K562 (cell line): ENCODE measurements at regions not wholly inside any gene's neighbourhood (a gene's known extent, or its start where the extent isn't known, plus 50 kb on each side); places are given as distances from the start of the nearest gene placed in this dataset.
A peak's percentile ranks its signal among the peaks of the same experiment; 100 is the strongest.

Experiments used
- ARID2 ChIP-seq: fragments of 450-650 bp; IDR thresholded peaks from 2 replicates; pipeline ENCODE4 v1.6.1; 2017; ENCODE audit warnings: antibody characterized with exemption, mild to moderate bottlenecking
- E2F3 ChIP-seq: fragments of 250-450 bp; sonication (Bioruptor Pico); IDR thresholded peaks from 2 replicates; pipeline ENCODE4 v1.4.0; 2020; ENCODE audit warnings: mild to moderate bottlenecking
- GATAD2A ChIP-seq: fragments of 450-650 bp; IDR thresholded peaks from 2 replicates; pipeline ENCODE4 v1.6.1; 2017
- MIER1 ChIP-seq: fragments of 450-650 bp; IDR thresholded peaks from 2 replicates; pipeline ENCODE4 v1.6.1; 2016; ENCODE audit warnings: antibody characterized with exemption, mild to moderate bottlenecking, low read depth
- RBM22 ChIP-seq: fragments of 200-400 bp; formaldehyde crosslinking; IDR thresholded peaks from 2 replicates; pipeline ENCODE4 v1.6.1; 2018; ENCODE audit warnings: low read length, low read depth; ENCODE audit not compliant: poor library complexity, severe bottlenecking
- SMC3 ChIP-seq: conservative IDR thresholded peaks from 2 replicates; pipeline ENCODE4 v1.6.1; 2011; ENCODE audit warnings: low read depth, low read length, improper control_type of control experiment; ENCODE audit not compliant: insufficient read depth
- TAF7 ChIP-seq: fragments of 450-650 bp; IDR thresholded peaks from 2 replicates; pipeline ENCODE4 v1.6.1; 2016; ENCODE audit warnings: missing genetic modification characterization, missing compliant biosample characterization
- WHSC1 ChIP-seq: IDR thresholded peaks from one replicate; pipeline ENCODE4 v1.6.1; 2012; ENCODE audit warnings: low read length, control low read depth, inconsistent platforms
- ZBTB1 ChIP-seq: sonication (generic); formaldehyde crosslinking; IDR thresholded peaks from 2 replicates; pipeline ENCODE4 v1.8.1; 2023; ENCODE audit warnings: missing genetic modification reagents, low read depth, mild to moderate bottlenecking, borderline replicate concordance
- ZC3H4 ChIP-seq: sonication (generic); formaldehyde crosslinking; IDR thresholded peaks from 2 replicates; pipeline ENCODE4 v1.9.0; 2021; ENCODE audit warnings: missing genetic modification reagents, borderline replicate concordance
- ZNF134 ChIP-seq: fragments of 250-450 bp; sonication (Bioruptor Pico); conservative IDR thresholded peaks from 2 replicates; pipeline ENCODE4 v1.4.0; 2020
- ZNF316 ChIP-seq: fragments of 450-650 bp; IDR thresholded peaks from 2 replicates; pipeline ENCODE4 v1.6.1; 2016
- ZNF668 ChIP-seq: fragments of 250-450 bp; sonication (Bioruptor Pico); IDR thresholded peaks from 2 replicates; pipeline ENCODE4 v1.8.0; 2022; ENCODE audit warnings: mild to moderate bottlenecking, inconsistent platforms
- TF ChIP-seq, protein P1 (sequence below): fragments of 450-650 bp; IDR thresholded peaks from 2 replicates; pipeline ENCODE4 v1.6.1; 2018; ENCODE audit warnings: mild to moderate bottlenecking, low read depth; ENCODE audit not compliant: partially characterized antibody
- TF ChIP-seq, protein P2 (sequence below): fragments of 450-650 bp; conservative IDR thresholded peaks from 2 replicates; pipeline ENCODE4 v1.6.1; 2016; ENCODE audit warnings: missing genetic modification characterization, low read depth, mild to moderate bottlenecking, missing compliant biosample characterization, moderate library complexity
- TF ChIP-seq, protein P3 (sequence below): fragments of 250-450 bp; sonication (Bioruptor Pico); IDR thresholded peaks from 2 replicates; pipeline ENCODE4 v1.8.0; 2021; ENCODE audit warnings: moderate library complexity, mild to moderate bottlenecking, inconsistent platforms
- TF ChIP-seq, protein P4 (sequence below): fragments of 250-450 bp; sonication (Bioruptor Pico); IDR thresholded peaks from 2 replicates; pipeline ENCODE4 v1.9.0; 2021; ENCODE audit warnings: mild to moderate bottlenecking, inconsistent platforms
- TF ChIP-seq, protein P5 (sequence below): sonication (generic); formaldehyde crosslinking; IDR thresholded peaks from 2 replicates; pipeline ENCODE4 v1.8.1; 2023; ENCODE audit warnings: mild to moderate bottlenecking, missing genetic modification reagents
- TF ChIP-seq, protein P6 (sequence below): sonication (generic); formaldehyde crosslinking; IDR thresholded peaks from 2 replicates; pipeline ENCODE4 v1.8.0; 2022; ENCODE audit warnings: mild to moderate bottlenecking, missing genetic modification reagents

DNA sequence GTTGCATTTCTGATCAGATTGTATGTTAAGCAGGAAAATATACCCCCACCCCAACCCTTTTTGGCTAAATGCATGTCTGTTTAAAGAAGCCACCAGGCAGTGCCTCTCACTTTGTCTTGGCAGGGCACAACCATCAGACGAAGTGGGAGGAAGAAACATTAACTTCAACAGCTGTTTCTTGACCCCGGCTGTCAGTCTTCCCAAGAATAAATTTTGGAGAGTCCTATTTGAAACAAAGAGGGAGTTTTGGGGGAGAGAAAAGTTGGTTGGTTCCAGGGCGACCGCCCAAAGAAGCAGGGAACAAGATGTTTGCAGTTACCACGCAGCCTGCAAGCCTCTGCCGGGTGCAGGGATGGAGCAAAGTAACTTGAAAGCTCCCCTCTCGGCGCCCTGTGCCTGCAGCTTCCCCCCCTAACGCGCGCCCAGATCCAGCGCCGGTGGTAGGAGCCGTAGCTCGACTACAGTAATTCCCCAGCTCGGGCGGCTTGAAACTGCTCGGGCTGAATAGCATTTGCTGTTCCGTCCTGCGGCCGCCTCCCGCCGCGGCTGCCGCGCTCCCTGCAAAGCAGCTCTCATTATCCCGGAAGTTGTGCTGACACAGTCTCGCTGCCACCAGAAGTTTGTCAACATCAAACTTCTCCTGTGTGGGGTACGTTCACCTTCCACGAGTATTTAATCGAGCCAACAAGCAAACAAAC, 100.7 kb upstream of the SSBP2 start (continued):
- TF ChIP-seq ZBTB1 (CRISPR knock-in tag) (no peak; the same call in 1 of the 2 replicates), ZNF316 (no peak), SMC3 (peak; percentile 82), ZC3H4 (CRISPR knock-in tag) (no peak), ARID2 (no peak), WHSC1 (no peak), E2F3 (CRISPR knock-in tag) (0 out of 2 replicates have a peak, but pooled peaks have one; percentile 68), ZNF668 (CRISPR knock-in tag) (no peak), TAF7 (tag) (peak; percentile 74), GATAD2A (peak; percentile 89; the same call in 1 of the 2 replicates), ZNF134 (no peak; the same call in 1 of the 2 replicates), RBM22 (peak; percentile 60), MIER1 (peak; percentile 100)
- TF ChIP-seq, protein P1, sequence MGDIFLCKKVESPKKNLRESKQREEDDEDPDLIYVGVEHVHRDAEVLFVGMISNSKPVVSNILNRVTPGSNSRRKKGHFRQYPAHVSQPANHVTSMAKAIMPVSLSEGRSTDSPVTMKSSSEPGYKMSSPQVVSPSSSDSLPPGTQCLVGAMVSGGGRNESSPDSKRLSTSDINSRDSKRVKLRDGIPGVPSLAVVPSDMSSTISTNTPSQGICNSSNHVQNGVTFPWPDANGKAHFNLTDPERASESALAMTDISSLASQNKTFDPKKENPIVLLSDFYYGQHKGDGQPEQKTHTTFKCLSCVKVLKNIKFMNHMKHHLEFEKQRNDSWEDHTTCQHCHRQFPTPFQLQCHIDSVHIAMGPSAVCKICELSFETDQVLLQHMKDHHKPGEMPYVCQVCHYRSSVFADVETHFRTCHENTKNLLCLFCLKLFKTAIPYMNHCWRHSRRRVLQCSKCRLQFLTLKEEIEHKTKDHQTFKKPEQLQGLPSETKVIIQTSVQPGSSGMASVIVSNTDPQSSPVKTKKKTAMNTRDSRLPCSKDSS, result no peak
- TF ChIP-seq, protein P2, sequence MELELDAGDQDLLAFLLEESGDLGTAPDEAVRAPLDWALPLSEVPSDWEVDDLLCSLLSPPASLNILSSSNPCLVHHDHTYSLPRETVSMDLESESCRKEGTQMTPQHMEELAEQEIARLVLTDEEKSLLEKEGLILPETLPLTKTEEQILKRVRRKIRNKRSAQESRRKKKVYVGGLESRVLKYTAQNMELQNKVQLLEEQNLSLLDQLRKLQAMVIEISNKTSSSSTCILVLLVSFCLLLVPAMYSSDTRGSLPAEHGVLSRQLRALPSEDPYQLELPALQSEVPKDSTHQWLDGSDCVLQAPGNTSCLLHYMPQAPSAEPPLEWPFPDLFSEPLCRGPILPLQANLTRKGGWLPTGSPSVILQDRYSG (tag), result no peak
- TF ChIP-seq, protein P3, sequence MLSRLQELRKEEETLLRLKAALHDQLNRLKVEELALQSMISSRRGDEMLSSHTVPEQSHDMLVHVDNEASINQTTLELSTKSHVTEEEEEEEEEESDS (CRISPR knock-in tag), result no peak
- TF ChIP-seq, protein P4, sequence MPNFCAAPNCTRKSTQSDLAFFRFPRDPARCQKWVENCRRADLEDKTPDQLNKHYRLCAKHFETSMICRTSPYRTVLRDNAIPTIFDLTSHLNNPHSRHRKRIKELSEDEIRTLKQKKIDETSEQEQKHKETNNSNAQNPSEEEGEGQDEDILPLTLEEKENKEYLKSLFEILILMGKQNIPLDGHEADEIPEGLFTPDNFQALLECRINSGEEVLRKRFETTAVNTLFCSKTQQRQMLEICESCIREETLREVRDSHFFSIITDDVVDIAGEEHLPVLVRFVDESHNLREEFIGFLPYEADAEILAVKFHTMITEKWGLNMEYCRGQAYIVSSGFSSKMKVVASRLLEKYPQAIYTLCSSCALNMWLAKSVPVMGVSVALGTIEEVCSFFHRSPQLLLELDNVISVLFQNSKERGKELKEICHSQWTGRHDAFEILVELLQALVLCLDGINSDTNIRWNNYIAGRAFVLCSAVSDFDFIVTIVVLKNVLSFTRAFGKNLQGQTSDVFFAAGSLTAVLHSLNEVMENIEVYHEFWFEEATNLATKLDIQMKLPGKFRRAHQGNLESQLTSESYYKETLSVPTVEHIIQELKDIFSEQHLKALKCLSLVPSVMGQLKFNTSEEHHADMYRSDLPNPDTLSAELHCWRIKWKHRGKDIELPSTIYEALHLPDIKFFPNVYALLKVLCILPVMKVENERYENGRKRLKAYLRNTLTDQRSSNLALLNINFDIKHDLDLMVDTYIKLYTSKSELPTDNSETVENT (CRISPR knock-in tag), result 0 out of 2 replicates have a peak, but pooled peaks have one; percentile 22
- TF ChIP-seq, protein P5, sequence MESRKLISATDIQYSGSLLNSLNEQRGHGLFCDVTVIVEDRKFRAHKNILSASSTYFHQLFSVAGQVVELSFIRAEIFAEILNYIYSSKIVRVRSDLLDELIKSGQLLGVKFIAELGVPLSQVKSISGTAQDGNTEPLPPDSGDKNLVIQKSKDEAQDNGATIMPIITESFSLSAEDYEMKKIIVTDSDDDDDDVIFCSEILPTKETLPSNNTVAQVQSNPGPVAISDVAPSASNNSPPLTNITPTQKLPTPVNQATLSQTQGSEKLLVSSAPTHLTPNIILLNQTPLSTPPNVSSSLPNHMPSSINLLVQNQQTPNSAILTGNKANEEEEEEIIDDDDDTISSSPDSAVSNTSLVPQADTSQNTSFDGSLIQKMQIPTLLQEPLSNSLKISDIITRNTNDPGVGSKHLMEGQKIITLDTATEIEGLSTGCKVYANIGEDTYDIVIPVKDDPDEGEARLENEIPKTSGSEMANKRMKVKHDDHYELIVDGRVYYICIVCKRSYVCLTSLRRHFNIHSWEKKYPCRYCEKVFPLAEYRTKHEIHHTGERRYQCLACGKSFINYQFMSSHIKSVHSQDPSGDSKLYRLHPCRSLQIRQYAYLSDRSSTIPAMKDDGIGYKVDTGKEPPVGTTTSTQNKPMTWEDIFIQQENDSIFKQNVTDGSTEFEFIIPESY (CRISPR knock-in tag), result peak; percentile 51; the same call in 1 of the 2 replicates
- TF ChIP-seq, protein P6, sequence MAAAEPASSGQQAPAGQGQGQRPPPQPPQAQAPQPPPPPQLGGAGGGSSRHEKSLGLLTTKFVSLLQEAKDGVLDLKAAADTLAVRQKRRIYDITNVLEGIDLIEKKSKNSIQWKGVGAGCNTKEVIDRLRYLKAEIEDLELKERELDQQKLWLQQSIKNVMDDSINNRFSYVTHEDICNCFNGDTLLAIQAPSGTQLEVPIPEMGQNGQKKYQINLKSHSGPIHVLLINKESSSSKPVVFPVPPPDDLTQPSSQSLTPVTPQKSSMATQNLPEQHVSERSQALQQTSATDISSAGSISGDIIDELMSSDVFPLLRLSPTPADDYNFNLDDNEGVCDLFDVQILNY (CRISPR knock-in tag), result no peak
